Gastroesophageal sphincter (tissue), 3 donors: ENCODE measurements at regions not wholly inside any gene's neighbourhood (a gene's known extent, or its start where the extent isn't known, plus 50 kb on each side); places are given as distances from the start of the nearest gene placed in this dataset.

ENCODE experiments used
- CTCF ChIP-seq, 4 experiments: fragments of 200-600 bp in 2 of 4; fragments of 450-650 bp in 2 of 4; sonication (generic) in 1 of 4; IDR thresholded peaks; one replicate each; pipeline ENCODE4 v1.5.1; 2017 to 2019; ENCODE audit warnings: antibody characterized with exemption in 4 of 4, mild to moderate bottlenecking in 2 of 4, moderate library complexity in 2 of 4
- EP300 ChIP-seq: sonication (generic); formaldehyde crosslinking; IDR thresholded peaks from one replicate; pipeline ENCODE4 v1.6.1; 2017; ENCODE audit warnings: antibody characterized with exemption, mild to moderate bottlenecking
- POLR2A ChIP-seq, 2 donors: fragments of 450-650 bp; IDR thresholded peaks; one replicate each; pipeline ENCODE4 v1.6.1; 2017; ENCODE audit warnings: antibody characterized with exemption in 2 of 2, mild to moderate bottlenecking in 2 of 2, moderate library complexity in 1 of 2
- POLR2AphosphoS5 ChIP-seq: sonication (generic); formaldehyde crosslinking; IDR thresholded peaks from one replicate; pipeline ENCODE4 v1.6.1; 2017; ENCODE audit warnings: antibody characterized with exemption

GRCh38 chr10:10730471-10731043, 287.1 kb upstream of the CELF2 start:
- TF ChIP-seq CTCF (IDR thresholded peaks at IDR 0.05): no peak
- TF ChIP-seq POLR2AphosphoS5: no peak
- TF ChIP-seq POLR2A (IDR thresholded peaks at IDR 0.05): no peak
- TF ChIP-seq EP300: no peak
